ENCODE measurements at regions not wholly inside any gene's neighbourhood (a gene's known extent, or its start where the extent isn't known, plus 50 kb on each side); places are given as distances from the start of the nearest gene placed in this dataset.

GRCh38 chr17:73799096-73799495, 154.9 kb upstream of the SDK2 start:
- no peak for TF ChIP-seq POLR2A (IDR thresholded peaks at IDR 0.05)
- no peak for TF ChIP-seq CTCF (IDR thresholded peaks at IDR 0.05)

Data from uterus (tissue), 2 donors.